ENCODE measurements at regions not wholly inside any gene's neighbourhood (a gene's known extent, or its start where the extent isn't known, plus 50 kb on each side); places are given as distances from the start of the nearest gene placed in this dataset.

DNA sequence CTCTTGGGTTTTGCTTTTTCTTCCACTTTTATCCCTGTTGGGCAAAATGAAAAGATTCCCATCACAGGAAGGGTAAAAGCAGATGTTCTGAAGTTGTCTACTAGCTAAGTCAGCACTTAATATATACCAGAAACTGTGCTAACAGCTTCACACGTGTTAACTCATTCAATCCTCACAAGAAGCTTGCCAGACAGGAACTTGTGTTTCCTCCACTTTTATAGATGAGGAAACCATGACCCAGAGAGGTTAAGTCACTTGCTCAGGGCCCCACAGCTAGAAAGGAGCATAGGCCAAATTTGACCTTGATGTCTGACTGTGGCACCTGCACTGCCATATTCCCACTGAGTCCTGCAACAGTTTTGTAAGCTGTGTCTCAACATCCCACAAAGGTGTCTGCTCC, 76.8 kb upstream of the EPC2 start:
- no peak for DNase-seq

DNA sequence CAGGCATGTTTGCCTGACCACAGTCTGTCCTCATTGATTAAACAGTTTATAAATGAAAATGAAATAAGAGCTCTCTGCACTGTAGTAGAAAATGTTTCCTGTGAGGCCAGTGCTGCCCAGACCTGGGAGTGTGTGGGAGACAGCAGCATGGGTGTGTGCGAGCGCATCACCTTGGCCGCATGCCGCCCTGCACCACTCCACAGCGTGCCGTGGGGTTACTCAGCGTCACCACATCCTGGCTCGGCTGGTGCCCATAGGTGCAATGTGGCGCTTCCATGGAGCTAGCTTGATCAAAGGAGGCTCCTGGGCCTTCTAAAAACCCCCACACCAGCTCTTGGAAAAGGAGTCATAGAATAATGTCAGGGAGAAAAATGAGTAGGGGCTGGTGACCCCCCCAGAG, 76.0 kb upstream of the EPC2 start:
- peak; percentile 39 for DNase-seq

DNA sequence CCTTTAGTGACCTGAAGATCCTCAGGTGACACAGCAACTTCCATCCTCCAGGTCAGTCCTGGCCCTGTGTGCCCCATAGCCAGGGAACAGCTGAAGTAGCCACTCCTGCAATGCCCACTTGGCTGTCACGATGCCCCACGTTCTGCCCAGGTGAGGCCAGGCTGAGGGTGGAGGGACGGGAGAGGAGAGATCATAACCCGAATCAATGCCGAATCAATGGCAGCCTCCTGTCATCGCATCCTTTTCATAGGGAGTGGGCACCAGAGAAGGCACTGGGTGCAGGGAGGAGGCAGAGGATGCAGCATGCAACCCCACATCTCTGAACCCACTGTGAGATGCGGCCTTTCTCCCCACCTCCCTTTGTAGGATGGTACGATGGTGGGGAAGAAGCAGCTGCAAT, 75.3 kb upstream of the EPC2 start:
- no peak for DNase-seq

DNA sequence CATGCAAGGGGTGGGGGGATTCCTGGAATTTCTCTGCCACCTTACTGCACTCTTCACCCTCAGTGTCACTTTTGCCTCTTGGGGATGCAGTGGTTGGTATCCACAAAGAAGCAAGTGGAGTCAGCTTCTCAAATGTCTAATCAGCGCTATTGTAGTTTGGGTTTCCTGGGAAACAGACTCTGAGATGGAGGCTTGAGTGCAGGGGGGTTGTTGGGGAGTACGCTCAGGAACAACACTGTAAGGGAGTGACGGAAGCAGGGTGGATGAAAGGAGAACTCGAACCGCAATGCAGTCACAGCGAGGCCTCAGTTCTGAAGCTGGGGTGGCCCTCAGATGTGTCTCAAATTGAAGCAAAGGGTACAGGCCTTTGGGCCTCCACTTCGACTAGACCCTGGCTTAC, 73.6 kb upstream of the EPC2 start:
- no peak for DNase-seq

DNA sequence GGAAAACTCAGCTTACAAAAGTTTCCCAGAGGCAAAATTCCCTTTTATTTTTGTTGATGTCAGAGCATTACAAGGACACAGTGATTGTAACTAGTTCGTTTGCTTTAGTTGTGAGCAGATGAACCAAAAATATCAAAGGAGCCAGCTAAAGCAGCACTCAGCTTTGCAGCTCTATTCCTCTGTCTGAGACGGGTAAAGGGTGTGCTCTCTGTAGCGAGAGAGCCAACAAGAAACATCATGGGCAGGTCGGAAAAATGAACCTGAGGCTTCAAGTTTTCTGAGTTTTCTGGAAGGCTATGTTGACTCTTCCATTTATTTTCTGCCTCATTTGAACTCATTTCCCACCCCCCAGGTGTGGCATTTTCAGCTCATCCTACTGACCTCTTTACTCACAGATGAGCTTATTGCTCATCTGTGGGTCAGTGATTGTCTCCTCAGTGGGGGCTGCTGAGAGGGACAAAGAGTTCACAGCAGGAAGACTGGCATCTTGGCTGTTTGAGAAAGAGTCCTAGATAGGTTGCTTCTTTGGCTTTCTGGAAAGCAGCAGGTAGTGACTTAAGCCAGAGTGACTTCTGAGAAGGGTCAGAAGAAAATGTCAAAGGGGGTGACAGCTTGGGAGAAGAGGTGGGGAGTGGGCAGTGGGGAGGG, 66.6 kb upstream of the EPC2 start:
- DNase-seq: no peak

DNA sequence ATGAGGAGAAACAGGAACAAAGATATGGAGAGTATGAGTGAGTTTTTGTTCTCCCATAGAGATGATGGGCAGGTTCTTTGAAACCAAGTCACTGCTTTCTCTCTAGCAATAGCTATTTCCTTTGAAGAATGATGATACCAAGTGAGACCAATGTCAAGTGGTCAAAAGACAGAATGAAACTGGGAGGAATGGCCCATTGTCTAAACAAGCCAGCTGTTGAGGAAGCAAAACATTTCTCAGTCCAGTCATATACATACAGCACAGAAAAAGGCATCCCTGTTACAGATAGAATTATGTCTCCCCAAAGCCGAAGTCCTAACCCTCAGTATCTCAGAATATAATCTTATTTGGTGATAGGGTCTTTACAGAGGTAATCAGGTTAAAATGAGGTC, 66.1 kb upstream of the EPC2 start:
- no peak for DNase-seq

DNA sequence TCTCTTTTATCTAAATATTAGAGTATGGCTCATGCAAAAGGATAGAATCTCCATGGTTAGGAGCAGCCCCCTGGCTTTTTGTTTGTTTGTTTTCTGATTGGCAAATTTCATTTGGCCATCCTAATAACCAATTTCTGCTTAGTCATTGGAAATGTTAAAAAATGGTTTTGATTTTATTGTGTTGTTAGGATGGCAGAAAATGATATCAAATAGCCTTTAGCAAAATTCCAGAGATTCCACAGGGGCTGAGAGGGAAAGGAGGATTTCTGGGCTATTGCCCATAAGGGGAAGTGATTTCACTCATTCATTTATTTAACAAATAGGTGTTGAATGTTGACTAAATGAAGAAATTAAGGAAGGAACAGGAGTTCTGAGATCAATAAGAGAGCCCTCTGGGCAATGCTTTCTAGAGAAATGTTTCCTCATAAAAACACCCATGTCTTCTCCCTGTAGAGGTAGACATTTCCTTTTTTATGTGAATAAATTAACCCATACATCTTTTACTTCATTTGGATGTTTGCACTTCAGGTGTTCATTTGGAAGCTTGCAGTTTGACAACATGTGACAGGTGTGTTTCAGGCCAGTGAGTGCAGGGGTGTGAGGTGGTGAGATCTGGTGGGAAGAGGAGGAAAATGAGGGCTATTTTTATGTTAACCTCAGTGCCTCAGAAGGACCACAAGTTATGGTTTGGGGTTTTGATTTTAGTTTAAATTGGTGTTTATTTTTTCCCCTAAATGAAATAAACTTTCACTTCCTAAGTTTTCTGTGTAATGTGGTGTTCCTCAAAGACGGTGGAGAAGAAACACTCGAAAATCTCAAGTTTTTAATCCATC, 61.7 kb upstream of the EPC2 start:
- no peak for DNase-seq

DNA sequence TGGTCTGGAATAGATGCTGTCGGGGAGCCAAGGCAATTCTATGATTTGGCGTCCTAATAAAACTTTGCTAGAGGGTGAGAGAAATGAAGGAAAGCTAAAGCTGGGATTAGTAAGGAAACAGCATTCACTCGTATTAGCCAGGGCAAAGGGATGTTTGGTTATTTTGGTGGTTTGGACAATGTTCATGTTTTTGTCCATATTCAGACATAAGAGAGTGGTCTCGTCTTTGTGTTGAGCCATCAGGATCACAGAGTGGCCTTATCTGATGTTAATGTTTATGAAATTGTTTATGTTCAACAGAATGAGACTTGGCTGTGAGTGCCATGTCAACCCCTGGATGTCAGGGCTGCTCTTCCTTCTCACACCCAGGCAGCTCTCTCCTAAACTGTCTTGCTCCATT, 58.9 kb upstream of the EPC2 start:
- no peak for DNase-seq

DNA sequence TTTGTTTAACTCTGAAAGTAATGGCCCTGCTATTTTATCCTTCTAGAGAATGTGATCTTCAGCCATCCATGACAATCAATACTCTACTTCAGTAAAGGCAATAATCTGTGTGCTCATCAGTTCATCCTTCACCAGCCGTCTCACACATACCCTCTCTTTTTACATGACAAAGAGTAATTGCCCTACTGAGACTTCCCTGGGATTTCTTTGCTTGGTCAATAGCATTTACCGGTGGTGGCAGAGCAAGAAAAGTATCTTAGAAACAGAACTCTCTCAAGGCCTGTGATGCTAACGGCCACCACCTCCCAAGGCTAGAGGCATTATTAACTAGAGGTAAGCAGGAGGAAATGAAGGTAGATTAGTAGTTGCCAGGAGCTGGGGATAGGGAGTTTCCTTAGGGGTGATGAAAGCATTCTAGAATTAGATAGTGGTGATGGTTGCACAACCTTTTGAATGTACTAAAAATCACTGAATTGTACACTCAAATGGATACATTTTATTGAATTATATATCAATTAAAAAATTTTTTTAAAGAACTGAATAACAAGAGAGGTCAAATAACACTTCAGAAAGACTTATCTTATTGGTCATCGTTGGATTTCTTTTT, 57.9 kb upstream of the EPC2 start:
- DNase-seq: no peak

DNA sequence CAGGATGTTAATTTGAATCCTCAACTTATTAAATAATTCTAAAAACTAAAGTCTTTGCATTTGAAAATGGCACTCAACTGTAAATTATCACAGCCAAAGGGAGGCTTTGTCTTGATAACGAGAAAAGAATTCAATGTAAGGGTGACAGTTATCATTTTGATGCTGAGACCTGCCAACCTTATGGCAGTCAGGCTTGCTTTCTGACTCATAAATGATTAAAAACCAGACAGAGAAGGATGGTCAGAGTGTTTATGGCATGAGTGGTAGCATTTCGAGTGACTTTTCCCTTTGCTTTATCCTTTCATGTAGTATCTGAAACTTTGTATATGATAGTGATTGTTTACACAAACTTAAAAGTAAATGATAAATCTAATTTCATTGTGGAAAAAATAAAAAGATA, 53.9 kb upstream of the EPC2 start:
- no peak for DNase-seq

DNA sequence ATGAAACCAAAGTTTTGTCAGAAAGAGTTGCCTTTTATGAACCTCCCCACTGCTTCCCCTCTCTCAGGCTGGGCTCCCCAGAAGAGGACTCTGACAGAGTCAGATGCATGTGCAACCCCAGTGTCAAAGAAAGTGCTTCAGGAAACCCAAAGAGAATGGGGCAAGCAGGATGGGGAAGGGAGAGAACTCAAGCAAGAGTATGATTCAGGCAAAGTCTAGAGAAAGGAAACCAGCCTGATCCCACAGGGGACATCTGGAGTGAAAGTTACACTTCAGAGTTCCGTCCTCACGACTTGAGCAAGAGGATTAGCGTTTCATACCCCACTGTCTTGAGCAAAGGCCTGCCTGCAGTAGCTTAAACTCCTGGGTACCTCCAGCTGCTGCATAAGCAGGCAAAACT, 51.8 kb upstream of the EPC2 start:
- no peak for DNase-seq

DNA sequence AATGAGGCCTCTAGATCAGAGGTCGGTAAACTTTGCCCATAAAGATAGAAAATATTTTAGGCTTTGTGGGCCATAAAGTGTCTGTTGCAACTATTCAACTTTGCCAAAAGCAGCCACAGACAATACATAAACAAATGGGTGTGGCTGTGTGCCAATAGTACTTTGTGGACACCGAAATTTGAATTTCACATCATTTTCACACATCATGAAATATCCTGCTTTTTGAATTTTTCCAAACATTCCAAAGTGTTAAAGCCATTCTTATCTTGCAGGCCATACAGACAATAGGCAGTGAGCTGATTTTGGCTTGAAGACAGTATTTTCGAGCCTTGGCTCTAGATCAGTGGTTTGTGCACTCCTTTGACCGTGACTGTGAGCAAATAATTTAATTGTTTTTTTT, 51.1 kb upstream of the EPC2 start:
- DNase-seq: no peak

DNA sequence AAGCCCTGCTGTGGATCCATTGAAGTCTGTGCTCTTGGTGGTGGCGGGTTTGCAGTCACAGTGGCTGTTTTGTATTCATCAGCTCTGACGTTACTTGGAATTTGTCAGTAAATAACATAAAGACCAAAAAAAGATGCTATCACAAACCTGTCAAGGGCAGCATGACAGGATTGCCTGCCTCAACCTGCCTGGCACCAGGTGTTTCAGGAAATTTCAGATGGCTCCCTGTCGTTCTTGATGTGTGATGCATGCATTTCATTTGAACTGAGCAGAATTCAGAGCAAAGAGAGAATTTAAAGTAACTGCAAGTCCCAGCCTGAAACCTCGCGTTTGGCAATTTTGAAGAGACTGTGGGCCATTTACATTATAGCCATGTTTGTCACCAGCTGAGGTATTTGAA, 50.3 kb upstream of the EPC2 start:
- no peak for DNase-seq

All from central memory CD4-positive, alpha-beta T cell (primary cell).